ENCODE measurements at regions not wholly inside any gene's neighbourhood (a gene's known extent, or its start where the extent isn't known, plus 50 kb on each side); places are given as distances from the start of the nearest gene placed in this dataset.
A peak's percentile ranks its signal among the peaks of the same experiment; 100 is the strongest.

GRCh38 chr9:129517006-129517405 is 103.9 kb downstream of the C9orf50 start:
- Histone ChIP-seq H3K9me3 (peaks cover 20% of the 10 kb centered on the region), H3K36me3 (no peaks in the 10 kb centered on the region), H3K27me3 (no peaks in the 10 kb centered on the region), H3K4me3 (no peak overlapping the region)
- no peak for DNase-seq

- H3K27me3 ChIP-seq, result no peaks in the 10 kb centered on the region
- H3K36me3 ChIP-seq, result no peaks in the 10 kb centered on the region
- DNase-seq, result no peak
- no peak overlapping the region for H3K4me3 ChIP-seq
- H3K9me3 ChIP-seq, result peaks cover 33% of the 10 kb centered on the region
Measured at GRCh38 chr9:129514891-129515290, 106.0 kb downstream of the C9orf50 start.

DNA sequence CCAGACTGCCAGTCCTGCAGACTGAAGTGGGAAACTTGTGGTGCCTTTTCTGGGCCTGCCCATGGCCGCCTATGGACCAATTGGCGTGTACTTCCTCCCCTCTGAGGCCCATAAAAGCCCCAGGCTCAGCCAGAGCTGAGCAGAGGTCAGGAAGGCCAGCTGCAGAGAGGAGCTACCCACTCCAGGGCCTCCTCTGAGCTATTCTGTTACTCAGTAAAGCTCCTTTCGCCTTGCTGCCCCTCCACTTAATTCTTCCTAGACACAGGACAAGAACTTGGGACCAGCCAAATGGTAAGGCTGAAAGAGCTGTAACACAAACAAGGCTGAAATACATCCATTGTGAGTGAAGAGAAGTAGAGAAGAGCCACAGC is 106.4 kb downstream of the C9orf50 start:
- H3K27me3 ChIP-seq, result no peaks in the 10 kb centered on the region
- H3K9me3 ChIP-seq, result peaks cover 37% of the 10 kb centered on the region
- no peaks in the 10 kb centered on the region for H3K36me3 ChIP-seq
- no peak for DNase-seq
- no peak overlapping the region for H3K4me3 ChIP-seq

- peaks cover 42% of the 10 kb centered on the region for H3K9me3 ChIP-seq
- H3K4me3 ChIP-seq, result no peak overlapping the region
- no peaks in the 10 kb centered on the region for H3K27me3 ChIP-seq
- H3K36me3 ChIP-seq, result no peaks in the 10 kb centered on the region
- DNase-seq, result no peak
Measured at GRCh38 chr9:129513856-129514496, 106.9 kb downstream of the C9orf50 start.

DNA sequence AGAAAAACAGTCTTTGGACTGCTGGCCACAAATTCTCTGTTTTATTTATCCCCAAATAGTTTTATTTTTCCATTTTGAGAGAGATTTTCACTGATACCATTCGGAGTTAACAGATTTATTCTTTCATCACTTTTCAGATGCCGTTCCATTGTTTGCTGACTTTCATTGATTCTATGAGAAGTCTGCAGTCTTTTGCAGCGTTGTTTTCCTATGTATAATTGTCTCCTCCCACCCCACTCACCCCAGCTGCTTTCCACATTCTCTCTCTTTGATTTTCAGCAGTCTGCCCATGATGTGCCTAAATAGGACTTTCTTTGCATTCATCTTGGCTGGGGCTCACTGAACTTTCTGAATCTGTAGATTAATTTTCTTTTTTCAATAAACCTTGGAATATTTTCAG is 107.6 kb downstream of the C9orf50 start:
- DNase-seq, result no peak
- H3K27me3 ChIP-seq, result no peaks in the 10 kb centered on the region
- no peak overlapping the region for H3K4me3 ChIP-seq
- H3K9me3 ChIP-seq, result peaks cover 40% of the 10 kb centered on the region
- H3K36me3 ChIP-seq, result no peaks in the 10 kb centered on the region

GRCh38 chr9:129511285-129511900 is 109.5 kb downstream of the C9orf50 start:
- DNase-seq, result no peak

DNA sequence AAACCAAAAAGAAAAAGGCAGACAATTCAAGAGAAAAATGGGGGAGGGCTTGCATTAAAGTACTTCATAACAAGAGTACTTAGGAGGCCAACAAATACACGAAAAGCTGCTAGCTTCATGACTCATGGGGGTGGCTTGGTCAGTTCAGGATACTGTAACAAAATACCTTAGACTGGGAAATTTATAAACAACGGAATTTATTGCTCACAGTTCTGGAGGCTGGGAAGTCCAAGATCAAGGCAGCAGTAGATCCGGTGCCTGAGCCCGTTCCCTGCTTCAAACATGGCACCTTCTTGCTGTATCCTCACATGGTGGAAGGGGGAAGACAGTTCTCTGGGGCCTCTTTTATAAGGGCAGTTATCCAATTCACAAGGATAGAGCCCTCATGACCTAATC is 111.4 kb downstream of the C9orf50 start:
- H3K9me3 ChIP-seq, result peaks cover 34% of the 10 kb centered on the region
- peak; percentile 76 for DNase-seq
- H3K36me3 ChIP-seq, result no peaks in the 10 kb centered on the region
- H3K4me3 ChIP-seq, result no peak overlapping the region
- H3K27me3 ChIP-seq, result no peaks in the 10 kb centered on the region

More at GRCh38 chr9:129511285-129511900, 109.5 kb downstream of the C9orf50 start:
- Histone ChIP-seq H3K9me3 (peaks cover 34% of the 10 kb centered on the region), H3K27me3 (no peaks in the 10 kb centered on the region), H3K36me3 (no peaks in the 10 kb centered on the region), H3K4me3 (no peak overlapping the region)

GRCh38 chr9:129507805-129508204 is 113.1 kb downstream of the C9orf50 start:
- H3K27me3 ChIP-seq, result no peaks in the 10 kb centered on the region
- DNase-seq, result no peak
- peaks cover 27% of the 10 kb centered on the region for H3K9me3 ChIP-seq
- H3K4me3 ChIP-seq, result no peak overlapping the region
- no peaks in the 10 kb centered on the region for H3K36me3 ChIP-seq

DNA sequence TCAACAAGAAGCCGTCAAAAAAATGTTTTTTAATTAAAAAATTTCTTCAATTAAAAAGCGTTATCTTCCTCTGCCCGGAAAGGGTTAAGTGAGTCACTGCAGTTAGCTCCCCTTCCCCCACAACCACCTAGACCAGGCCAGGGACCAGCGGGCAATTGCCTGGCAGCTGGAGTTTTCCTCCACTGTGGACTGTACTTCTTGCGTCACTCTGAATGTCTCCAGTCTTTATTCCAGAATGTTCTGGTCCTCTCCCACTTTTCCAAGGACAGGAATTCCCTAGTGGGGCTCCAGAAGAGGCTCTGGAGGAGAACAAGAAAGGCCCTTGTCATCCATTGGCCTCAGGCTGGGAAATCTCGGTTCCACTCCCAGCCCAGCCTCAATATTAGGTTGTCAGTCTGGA is 114.0 kb downstream of the C9orf50 start:
- DNase-seq, result no peak

DNA sequence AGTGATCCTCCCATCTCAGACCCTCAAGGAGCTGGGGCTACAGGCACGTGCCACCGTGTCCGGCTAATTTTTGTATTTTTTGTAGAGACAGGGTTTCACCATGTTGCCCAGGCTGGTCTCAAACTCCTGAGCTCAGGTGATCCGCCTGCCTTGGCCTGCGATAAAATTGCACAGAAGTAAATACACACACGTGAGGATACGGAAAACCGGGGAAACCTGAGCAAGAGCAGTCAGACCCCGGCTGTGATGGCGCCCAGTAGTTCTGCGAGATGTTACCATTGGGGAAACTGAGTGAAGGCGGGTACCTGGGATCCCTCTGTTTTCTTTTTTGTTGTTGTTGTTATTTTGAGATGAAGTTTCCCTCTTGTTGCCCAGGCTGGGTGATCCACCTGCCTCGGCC is 114.9 kb downstream of the C9orf50 start:
- H3K4me3 ChIP-seq, result no peak overlapping the region
- H3K9me3 ChIP-seq, result peaks cover 17% of the 10 kb centered on the region
- no peaks in the 10 kb centered on the region for H3K36me3 ChIP-seq
- no peak for DNase-seq
- H3K27me3 ChIP-seq, result no peaks in the 10 kb centered on the region

More for the DNA sequence above, 114.0 kb downstream of the C9orf50 start:
- no peaks in the 10 kb centered on the region for H3K36me3 ChIP-seq
- H3K4me3 ChIP-seq, result no peak overlapping the region
- no peaks in the 10 kb centered on the region for H3K27me3 ChIP-seq
- H3K9me3 ChIP-seq, result peaks cover 22% of the 10 kb centered on the region

- Histone ChIP-seq H3K27me3 (no peaks in the 10 kb centered on the region), H3K36me3 (no peaks in the 10 kb centered on the region), H3K4me3 (no peak overlapping the region), H3K9me3 (peaks cover 14% of the 10 kb centered on the region)
- DNase-seq, result no peak
Measured at GRCh38 chr9:129505270-129505902, 115.5 kb downstream of the C9orf50 start.

GRCh38 chr9:129504404-129504803 is 116.5 kb downstream of the C9orf50 start:
- no peak for DNase-seq
- H3K36me3 ChIP-seq, result no peaks in the 10 kb centered on the region
- H3K27me3 ChIP-seq, result no peaks in the 10 kb centered on the region
- H3K9me3 ChIP-seq, result peaks cover 4% of the 10 kb centered on the region
- H3K4me3 ChIP-seq, result no peak overlapping the region

- no peaks in the 10 kb centered on the region for H3K27me3 ChIP-seq
- no peak for DNase-seq
Measured at GRCh38 chr9:129501771-129502319, 119.1 kb downstream of the C9orf50 start.

DNA sequence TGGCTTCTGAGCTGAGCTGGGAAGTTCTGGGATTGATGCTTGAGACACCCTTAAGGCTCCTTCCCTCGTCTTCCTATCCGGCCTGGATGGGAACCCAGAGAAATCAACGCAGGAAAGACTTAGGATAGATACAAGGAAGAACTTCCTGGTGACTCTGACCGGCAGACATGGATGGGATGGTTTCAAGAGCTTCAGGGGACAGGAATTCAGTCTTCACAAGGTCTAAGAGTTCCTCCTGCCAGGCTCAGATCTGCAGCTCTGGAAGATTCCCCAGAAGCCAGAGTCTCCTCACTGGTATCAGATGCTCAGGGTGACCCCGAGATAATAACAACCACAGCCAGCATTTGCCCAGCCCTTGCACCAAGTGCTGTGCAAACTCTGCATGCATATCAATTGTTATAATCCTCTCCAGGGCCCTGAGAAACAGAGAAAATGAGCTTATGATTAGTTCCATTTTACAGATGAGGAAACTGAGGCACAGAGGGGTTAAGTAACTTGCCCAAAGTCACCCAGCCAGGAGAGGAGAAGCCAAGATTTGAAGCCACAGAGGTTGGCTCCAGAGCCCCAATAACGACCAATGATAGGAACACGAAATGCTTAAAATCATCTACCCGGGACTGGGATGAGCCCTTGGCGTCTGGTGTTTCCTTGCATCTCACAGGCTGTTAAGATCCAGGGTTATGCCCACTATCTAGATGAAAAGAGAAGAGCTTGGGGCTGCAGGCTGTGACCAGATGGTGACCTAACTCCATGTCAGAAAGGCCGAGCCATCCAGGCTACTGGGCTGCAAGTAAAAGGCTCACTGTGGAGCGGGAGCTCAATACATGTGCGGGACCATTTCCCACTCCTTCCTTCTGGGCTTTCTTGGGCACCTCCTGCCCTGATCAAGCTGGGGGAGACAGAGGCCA is 119.8 kb downstream of the C9orf50 start:
- H3K36me3 ChIP-seq, result no peaks in the 10 kb centered on the region

More at GRCh38 chr9:129501771-129502319, 119.1 kb downstream of the C9orf50 start:
- H3K4me3 ChIP-seq, result no peak overlapping the region
- no peaks in the 10 kb centered on the region for H3K36me3 ChIP-seq
- H3K9me3 ChIP-seq, result no peaks in the 10 kb centered on the region

DNA sequence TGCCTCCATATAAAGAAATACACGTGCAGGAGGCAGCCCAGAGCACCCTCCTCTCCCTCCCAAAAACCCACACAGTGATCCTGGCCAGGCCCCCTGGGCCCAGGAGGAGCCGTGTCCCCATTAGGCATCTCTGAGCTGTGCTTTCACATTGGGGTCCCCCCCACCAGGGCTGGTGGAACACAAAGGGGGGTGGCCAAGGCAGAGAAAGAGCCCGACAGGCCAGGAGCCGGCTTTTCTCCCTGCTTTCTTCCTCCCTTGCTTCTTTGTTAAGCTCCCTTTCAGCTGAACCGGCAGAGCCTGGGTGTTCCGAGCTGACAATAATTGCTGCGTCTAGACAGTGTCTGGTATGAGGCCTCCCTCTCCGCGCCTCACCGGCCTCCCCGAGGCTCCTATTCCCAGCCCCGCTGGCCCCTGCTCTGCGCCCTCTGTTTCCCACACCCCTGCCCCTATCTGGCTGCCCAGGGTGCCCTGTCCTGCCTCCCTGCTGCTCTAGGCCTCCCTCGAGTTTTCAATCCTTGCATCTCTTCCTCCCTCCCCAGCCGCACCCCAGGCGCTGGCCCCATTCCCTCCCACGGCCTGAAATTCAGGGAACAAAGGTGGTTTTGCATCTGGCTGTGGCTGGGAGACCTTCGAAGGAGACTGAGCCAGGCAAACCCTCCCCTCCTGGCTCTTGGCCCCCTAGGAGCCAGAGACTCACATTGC is 120.6 kb downstream of the C9orf50 start:
- no peak for DNase-seq
- Histone ChIP-seq H3K4me3 (no peak overlapping the region), H3K36me3 (no peaks in the 10 kb centered on the region), H3K27me3 (no peaks in the 10 kb centered on the region), H3K9me3 (no peaks in the 10 kb centered on the region)

More for the DNA sequence above, 119.8 kb downstream of the C9orf50 start:
- no peaks in the 10 kb centered on the region for H3K9me3 ChIP-seq
- no peak overlapping the region for H3K4me3 ChIP-seq
- H3K27me3 ChIP-seq, result no peaks in the 10 kb centered on the region
- DNase-seq, result no peak
